ENCODE measurements at regions not wholly inside any gene's neighbourhood (a gene's known extent, or its start where the extent isn't known, plus 50 kb on each side); places are given as distances from the start of the nearest gene placed in this dataset.
"Not testable (repeated sequence)": the region's sequence is repeated elsewhere in the genome, so short reads cannot be mapped to it uniquely, and the experiment has no call there.

- CTCF ChIA-PET, result no interaction called here
- Mint-ChIP-seq H3K27me3 (no peaks in the 10 kb centered on the region), H3K36me3 (no peaks in the 10 kb centered on the region), H3K4me1 (no peaks in the 10 kb centered on the region), H3K4me3 (no peak overlapping the region), H3K27ac (no peak overlapping the region), H3K9me3 (no peaks in the 10 kb centered on the region)
- DNase-seq, result no peak
Observed at GRCh38 chr9:31364171-31364570, 1020.3 kb upstream of the ACO1 start.

DNA sequence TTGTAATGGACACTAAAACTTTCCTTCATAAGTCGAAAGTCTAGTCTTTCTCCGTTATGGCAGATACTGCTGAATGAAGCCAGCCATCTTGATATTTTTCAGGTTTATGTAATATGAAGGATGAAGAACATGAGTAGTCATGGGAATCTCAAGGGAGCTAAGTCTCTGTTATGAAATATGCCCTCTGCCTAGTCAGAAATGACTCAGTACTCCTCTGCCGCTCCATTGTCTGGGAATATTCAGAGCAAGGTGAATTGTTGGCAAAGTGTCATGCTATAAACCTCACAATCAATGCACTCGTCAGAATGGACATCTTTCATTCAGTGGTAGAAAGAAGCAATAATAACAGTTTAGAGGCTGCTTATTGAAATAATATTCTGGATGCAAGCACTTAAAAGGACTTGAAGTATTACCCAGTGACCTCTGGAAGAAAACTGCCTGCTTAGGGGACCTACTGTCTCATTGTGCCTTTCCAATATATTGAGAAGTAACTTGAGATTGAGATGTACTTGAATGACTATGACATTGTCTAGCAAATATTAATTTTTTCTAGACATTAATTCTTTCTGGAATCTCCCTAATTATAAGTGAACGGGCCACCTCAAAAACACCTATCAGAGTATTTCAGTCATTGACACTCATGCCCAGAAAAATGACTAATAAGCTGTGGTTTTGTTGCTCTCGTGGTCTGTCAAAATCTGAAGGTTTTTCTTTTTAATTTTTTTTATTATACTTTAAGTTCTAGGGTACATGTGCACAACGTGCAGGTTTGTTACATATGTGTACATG lies 1011.5 kb upstream of the ACO1 start:
- Mint-ChIP-seq H3K9me3 (peaks cover 2% of the 10 kb centered on the region), H3K4me3 (no peak overlapping the region), H3K27me3 (no peaks in the 10 kb centered on the region), H3K27ac (no peak overlapping the region), H3K36me3 (peaks cover 2% of the 10 kb centered on the region), H3K4me1 (no peaks in the 10 kb centered on the region)
- CTCF ChIA-PET, result no interaction called here
- DNase-seq, result no peak

DNA sequence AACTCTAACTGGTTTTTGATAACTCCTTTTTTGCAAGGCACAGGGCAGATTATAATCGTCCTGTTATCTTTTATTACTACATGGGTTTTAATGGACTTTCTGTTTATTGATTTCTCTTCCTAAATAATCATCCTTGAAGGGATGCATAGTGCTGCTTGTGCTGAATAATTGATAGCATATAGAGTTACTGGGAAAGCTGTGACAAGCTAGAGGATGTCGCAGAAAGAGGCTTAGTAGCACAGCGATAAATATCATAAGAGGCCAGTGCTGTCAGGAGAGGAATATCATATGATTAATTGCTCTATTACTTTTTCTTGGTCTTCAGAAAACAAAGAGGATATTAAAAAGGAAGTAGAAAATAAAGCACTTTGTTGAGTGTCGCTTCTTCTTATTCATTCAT lies 1007.1 kb upstream of the ACO1 start:
- DNase-seq, result no peak
- CTCF ChIA-PET, result no interaction called here
- Mint-ChIP-seq H3K4me3 (no peak overlapping the region), H3K36me3 (peaks cover 2% of the 10 kb centered on the region), H3K27ac (no peak overlapping the region), H3K9me3 (peaks cover 2% of the 10 kb centered on the region), H3K4me1 (no peaks in the 10 kb centered on the region), H3K27me3 (no peaks in the 10 kb centered on the region)

GRCh38 chr9:31388660-31389059 lies 995.8 kb upstream of the ACO1 start:
- H3K27me3 Mint-ChIP-seq, result no peaks in the 10 kb centered on the region
- peaks cover 4% of the 10 kb centered on the region for H3K4me1 Mint-ChIP-seq
- H3K9me3 Mint-ChIP-seq, result no peaks in the 10 kb centered on the region
- H3K27ac Mint-ChIP-seq, result no peak overlapping the region
- no peaks in the 10 kb centered on the region for H3K36me3 Mint-ChIP-seq
- DNase-seq, result no peak
- CTCF ChIA-PET, result no interaction called here
- no peak overlapping the region for H3K4me3 Mint-ChIP-seq

GRCh38 chr9:31389075-31389474 lies 995.4 kb upstream of the ACO1 start:
- peaks cover 4% of the 10 kb centered on the region for H3K4me1 Mint-ChIP-seq
- H3K9me3 Mint-ChIP-seq, result no peaks in the 10 kb centered on the region
- H3K36me3 Mint-ChIP-seq, result no peaks in the 10 kb centered on the region
- no peak overlapping the region for H3K4me3 Mint-ChIP-seq
- no peak for DNase-seq
- CTCF ChIA-PET, result no interaction called here
- no peaks in the 10 kb centered on the region for H3K27me3 Mint-ChIP-seq
- no peak overlapping the region for H3K27ac Mint-ChIP-seq

DNA sequence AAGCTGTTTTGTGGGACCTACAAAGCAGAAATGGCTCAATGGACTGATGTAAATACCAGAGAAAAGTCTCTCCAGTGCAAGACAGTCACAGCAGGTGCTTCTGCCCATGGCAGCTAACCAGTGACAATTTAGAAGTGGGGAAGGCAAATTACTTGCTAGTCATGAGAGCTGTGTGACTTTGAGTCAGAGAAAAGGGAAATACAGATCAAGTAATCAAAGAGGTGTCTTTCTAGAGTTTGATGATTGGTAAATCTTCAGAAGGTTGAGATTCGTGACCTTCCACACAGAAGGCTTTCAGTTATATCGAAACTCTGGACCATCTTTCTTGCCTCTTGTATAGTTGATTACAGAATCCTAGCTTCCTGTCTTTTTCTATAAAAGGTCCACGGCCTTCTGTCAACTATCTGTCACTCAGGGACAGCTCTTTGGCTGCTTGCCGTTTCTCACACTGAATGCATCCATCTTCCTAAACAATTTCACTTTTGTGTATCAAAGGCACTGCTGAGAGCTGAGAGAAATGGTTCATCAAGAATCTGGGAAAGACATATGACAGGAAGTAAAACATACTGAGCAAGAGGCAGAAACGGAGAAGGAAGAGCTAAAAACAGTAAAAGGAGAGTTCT lies 993.9 kb upstream of the ACO1 start:
- Mint-ChIP-seq H3K27me3 (no peaks in the 10 kb centered on the region), H3K4me3 (no peak overlapping the region), H3K9me3 (no peaks in the 10 kb centered on the region), H3K27ac (no peak overlapping the region), H3K4me1 (peaks cover 4% of the 10 kb centered on the region), H3K36me3 (no peaks in the 10 kb centered on the region)
- no peak for DNase-seq
- CTCF ChIA-PET, result interaction anchor here (1.0 to 2.2 kb wide), 2 partner anchors 9 to 43 kb away, joined by 3 to 5 read pairs; no protein-coding TSS in a partner anchor

- Mint-ChIP-seq H3K4me1 (peaks cover 4% of the 10 kb centered on the region), H3K36me3 (no peaks in the 10 kb centered on the region), H3K9me3 (no peaks in the 10 kb centered on the region), H3K27ac (no peak overlapping the region), H3K27me3 (no peaks in the 10 kb centered on the region), H3K4me3 (no peak overlapping the region)
- no peak for DNase-seq
- CTCF ChIA-PET, result no interaction called here
Observed at GRCh38 chr9:31393240-31393639, 991.2 kb upstream of the ACO1 start.

- no peak overlapping the region for H3K27ac Mint-ChIP-seq
- no peaks in the 10 kb centered on the region for H3K36me3 Mint-ChIP-seq
- CTCF ChIA-PET, result no interaction called here
- no peaks in the 10 kb centered on the region for H3K27me3 Mint-ChIP-seq
- H3K4me1 Mint-ChIP-seq, result peaks cover 4% of the 10 kb centered on the region
- no peak overlapping the region for H3K4me3 Mint-ChIP-seq
- no peak for DNase-seq
- no peaks in the 10 kb centered on the region for H3K9me3 Mint-ChIP-seq
Observed at GRCh38 chr9:31394015-31394473, 990.4 kb upstream of the ACO1 start.

GRCh38 chr9:31412081-31412480 lies 972.4 kb upstream of the ACO1 start:
- CTCF ChIA-PET, result no interaction called here
- Mint-ChIP-seq H3K27ac (no peak overlapping the region), H3K4me1 (peaks cover 2% of the 10 kb centered on the region), H3K36me3 (no peaks in the 10 kb centered on the region), H3K9me3 (peaks cover 4% of the 10 kb centered on the region), H3K4me3 (no peak overlapping the region), H3K27me3 (no peaks in the 10 kb centered on the region)
- DNase-seq, result no peak

GRCh38 chr9:31415164-31415563 lies 969.3 kb upstream of the ACO1 start:
- no peak overlapping the region for H3K4me3 Mint-ChIP-seq
- CTCF ChIA-PET, result no interaction called here
- no peak overlapping the region for H3K27ac Mint-ChIP-seq
- peaks cover 2% of the 10 kb centered on the region for H3K9me3 Mint-ChIP-seq
- no peaks in the 10 kb centered on the region for H3K36me3 Mint-ChIP-seq
- H3K4me1 Mint-ChIP-seq, result peaks cover 2% of the 10 kb centered on the region
- DNase-seq, result no peak
- no peaks in the 10 kb centered on the region for H3K27me3 Mint-ChIP-seq

DNA sequence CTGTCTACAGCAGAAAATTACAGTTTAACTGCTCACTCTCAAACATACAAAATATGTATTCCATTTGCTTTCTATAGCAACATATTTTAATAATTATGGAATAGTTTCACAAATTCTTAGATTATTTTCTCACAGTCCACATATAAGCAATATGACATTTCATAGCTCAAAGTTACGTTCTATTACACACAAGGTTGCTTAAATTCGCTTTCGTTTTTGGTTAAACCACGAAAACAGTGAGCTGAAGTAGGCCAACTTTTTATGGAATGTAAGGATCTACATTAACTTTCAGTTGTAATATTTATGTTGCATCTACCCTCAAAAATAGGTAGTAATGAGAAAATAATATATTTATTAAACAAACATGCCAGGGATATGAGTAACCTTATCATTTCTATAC lies 966.0 kb upstream of the ACO1 start:
- CTCF ChIA-PET, result no interaction called here
- no peaks in the 10 kb centered on the region for H3K27me3 Mint-ChIP-seq
- peaks cover 2% of the 10 kb centered on the region for H3K4me1 Mint-ChIP-seq
- no peak for DNase-seq
- no peak overlapping the region for H3K27ac Mint-ChIP-seq
- H3K4me3 Mint-ChIP-seq, result no peak overlapping the region
- peaks cover 2% of the 10 kb centered on the region for H3K9me3 Mint-ChIP-seq
- no peaks in the 10 kb centered on the region for H3K36me3 Mint-ChIP-seq

DNA sequence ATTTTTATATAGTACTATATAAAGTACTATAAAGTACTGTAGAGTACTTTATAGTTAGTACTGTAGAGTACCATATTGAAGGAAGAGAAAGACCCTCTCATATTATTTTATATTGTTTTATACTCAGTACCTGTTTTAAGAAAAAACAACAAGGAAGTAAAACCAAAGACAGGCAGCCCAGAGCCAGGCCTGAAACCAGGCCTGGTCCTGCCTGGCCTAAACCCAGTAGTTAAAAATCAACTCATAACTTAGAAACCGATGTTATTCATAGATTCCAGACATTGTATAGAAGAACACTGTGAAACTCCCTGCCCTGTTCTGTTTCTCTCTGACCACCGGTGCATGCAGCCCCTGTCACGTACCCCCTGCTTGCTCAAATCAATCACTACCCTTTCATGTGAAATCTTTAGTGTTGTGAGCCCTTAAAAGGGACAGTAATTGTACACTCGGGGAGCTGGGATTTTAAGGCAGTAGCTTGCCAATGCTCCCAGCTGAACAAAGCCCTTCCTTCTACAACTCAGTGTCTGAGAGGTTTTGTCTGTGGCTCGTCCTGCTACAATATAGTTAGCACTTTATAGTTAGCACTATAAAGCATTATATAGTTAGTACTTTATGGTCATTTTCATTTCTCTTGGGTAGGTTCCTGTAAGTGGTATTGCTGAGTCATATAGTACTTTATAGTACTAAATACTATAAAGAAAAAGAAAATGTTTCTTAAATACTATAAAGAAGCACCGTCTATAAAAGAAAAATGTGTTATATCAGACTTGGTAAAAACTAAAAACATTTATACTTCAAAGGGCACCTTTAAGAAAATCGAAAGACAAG lies 940.6 kb upstream of the ACO1 start:
- DNase-seq, H3K36me3 Mint-ChIP-seq, H3K27ac Mint-ChIP-seq, H3K9me3 Mint-ChIP-seq, H3K27me3 Mint-ChIP-seq, H3K4me1 Mint-ChIP-seq, H3K4me3 Mint-ChIP-seq, CTCF ChIA-PET: not testable (repeated sequence)

DNA sequence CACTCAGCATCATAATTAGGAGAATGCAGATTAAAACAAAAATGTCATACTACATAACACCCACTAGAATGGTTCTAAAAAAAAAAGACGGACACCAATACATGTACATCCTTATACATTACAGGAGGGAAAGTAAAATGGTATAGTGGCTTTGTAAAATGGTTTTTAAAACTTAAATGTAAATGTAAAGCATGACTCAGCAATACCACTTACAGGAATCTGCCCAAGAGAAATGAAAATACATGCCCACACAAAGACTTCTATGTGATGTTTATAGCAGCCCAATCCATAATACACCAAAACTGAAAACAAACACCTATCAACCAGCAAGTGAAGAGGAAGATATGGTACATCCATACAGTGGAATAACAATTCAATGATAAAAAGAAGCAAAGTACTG lies 939.1 kb upstream of the ACO1 start:
- Mint-ChIP-seq H3K9me3 (no peaks in the 10 kb centered on the region), H3K27ac (no peak overlapping the region), H3K4me3 (no peak overlapping the region), H3K4me1 (no peaks in the 10 kb centered on the region), H3K27me3 (no peaks in the 10 kb centered on the region), H3K36me3 (no peaks in the 10 kb centered on the region)
- CTCF ChIA-PET, result no interaction called here
- no peak for DNase-seq

GRCh38 chr9:31445960-31446359 lies 938.5 kb upstream of the ACO1 start:
- Mint-ChIP-seq H3K4me1 (no peaks in the 10 kb centered on the region), H3K9me3 (no peaks in the 10 kb centered on the region), H3K36me3 (no peaks in the 10 kb centered on the region), H3K27ac (no peak overlapping the region), H3K27me3 (no peaks in the 10 kb centered on the region), H3K4me3 (no peak overlapping the region)
- DNase-seq, result no peak
- CTCF ChIA-PET, result no interaction called here

DNA sequence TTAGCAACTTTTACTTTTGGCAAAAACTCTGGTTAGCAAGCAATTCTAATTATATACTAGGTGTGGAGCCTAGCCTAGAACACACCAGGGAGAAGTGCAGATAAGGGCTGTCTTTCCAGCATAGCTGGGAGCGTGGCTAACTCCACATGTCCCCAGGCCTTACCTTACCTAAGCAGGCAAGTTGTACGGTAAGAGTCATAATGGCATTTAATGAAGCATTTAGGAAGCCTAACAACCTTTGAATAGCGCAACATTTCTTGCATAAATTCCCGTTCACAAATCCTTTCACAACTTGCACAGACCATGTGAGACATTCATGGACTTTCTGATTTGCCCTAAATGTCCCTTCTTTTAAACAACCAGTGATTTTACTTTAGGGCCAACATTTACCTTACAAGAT lies 917.4 kb upstream of the ACO1 start:
- CTCF ChIA-PET, result no interaction called here
- no peak for DNase-seq
- no peaks in the 10 kb centered on the region for H3K27me3 Mint-ChIP-seq

More for the DNA sequence above, 917.4 kb upstream of the ACO1 start:
- no peak overlapping the region for H3K27ac Mint-ChIP-seq
- no peaks in the 10 kb centered on the region for H3K36me3 Mint-ChIP-seq
- peaks cover 4% of the 10 kb centered on the region for H3K9me3 Mint-ChIP-seq
- H3K4me3 Mint-ChIP-seq, result no peak overlapping the region
- H3K4me1 Mint-ChIP-seq, result no peaks in the 10 kb centered on the region

Data from activated naive CD4-positive, alpha-beta T cell treated with anti-CD3 and anti-CD28 coated beads, Interleukin-2, amount 10 ng/mL, durations not matched to agents 7 days and 5 days (primary cell).